ENCODE measurements at regions not wholly inside any gene's neighbourhood (a gene's known extent, or its start where the extent isn't known, plus 50 kb on each side); places are given as distances from the start of the nearest gene placed in this dataset.

- Mint-ChIP-seq H3K27ac (peak overlapping the region; percentile 78), H3K9me3 (no peaks in the 10 kb centered on the region), H3K4me1 (peaks cover 55% of the 10 kb centered on the region), H3K27me3 (ENCODE audit: low read depth, poor library complexity) (peaks cover 10% of the 10 kb centered on the region), H3K36me3 (ENCODE audit: low read depth) (no peaks in the 10 kb centered on the region), H3K4me3 (no peak overlapping the region)
- no peak for TF ChIP-seq CTCF (IDR thresholded peaks at IDR 0.05)
- no peak for DNase-seq
Measured at GRCh38 chr11:116509551-116509950, 263.2 kb downstream of the BUD13 start.

GRCh38 chr11:116507849-116508695 lies 264.7 kb downstream of the BUD13 start:
- Mint-ChIP-seq H3K27me3 (ENCODE audit: low read depth, poor library complexity) (peaks cover 14% of the 10 kb centered on the region), H3K4me1 (peaks cover 56% of the 10 kb centered on the region), H3K36me3 (ENCODE audit: low read depth) (no peaks in the 10 kb centered on the region), H3K27ac (no peak overlapping the region), H3K4me3 (no peak overlapping the region), H3K9me3 (no peaks in the 10 kb centered on the region)
- DNase-seq, result no peak
- TF ChIP-seq CTCF (IDR thresholded peaks at IDR 0.05), result no peak

DNA sequence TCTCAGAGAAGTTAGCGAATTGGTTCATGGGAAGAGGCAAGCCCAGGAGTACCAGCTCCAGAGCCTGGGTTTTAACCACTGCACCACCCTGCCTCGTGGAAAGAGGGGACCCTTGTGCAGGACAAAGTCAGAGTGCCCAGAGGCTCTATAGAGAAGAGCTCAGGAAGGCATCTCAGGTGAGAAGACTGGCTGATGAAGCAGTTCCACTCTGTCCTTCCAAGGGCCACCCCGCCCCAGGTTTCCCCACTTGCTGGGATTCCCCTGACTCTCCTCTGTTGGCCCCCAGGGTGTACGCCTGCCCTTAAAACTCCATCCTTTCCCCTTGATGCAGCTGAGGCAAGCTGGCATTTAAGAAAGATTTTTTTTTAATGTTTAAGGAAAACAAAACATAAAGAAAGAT lies 265.8 kb downstream of the BUD13 start:
- H3K27me3 Mint-ChIP-seq (ENCODE audit: low read depth, poor library complexity), result peaks cover 17% of the 10 kb centered on the region
- H3K36me3 Mint-ChIP-seq (ENCODE audit: low read depth), result no peaks in the 10 kb centered on the region
- TF ChIP-seq CTCF (IDR thresholded peaks at IDR 0.05), result no peak
- DNase-seq, result no peak
- peaks cover 58% of the 10 kb centered on the region for H3K4me1 Mint-ChIP-seq
- no peak overlapping the region for H3K4me3 Mint-ChIP-seq
- H3K27ac Mint-ChIP-seq, result no peak overlapping the region
- H3K9me3 Mint-ChIP-seq, result no peaks in the 10 kb centered on the region

GRCh38 chr11:116506263-116506825 lies 266.4 kb downstream of the BUD13 start:
- no peak for DNase-seq
- Mint-ChIP-seq H3K27me3 (ENCODE audit: low read depth, poor library complexity) (peaks cover 23% of the 10 kb centered on the region), H3K36me3 (ENCODE audit: low read depth) (no peaks in the 10 kb centered on the region), H3K9me3 (no peaks in the 10 kb centered on the region), H3K4me1 (peaks cover 62% of the 10 kb centered on the region), H3K27ac (no peak overlapping the region), H3K4me3 (no peak overlapping the region)
- no peak for TF ChIP-seq CTCF (IDR thresholded peaks at IDR 0.05)

DNA sequence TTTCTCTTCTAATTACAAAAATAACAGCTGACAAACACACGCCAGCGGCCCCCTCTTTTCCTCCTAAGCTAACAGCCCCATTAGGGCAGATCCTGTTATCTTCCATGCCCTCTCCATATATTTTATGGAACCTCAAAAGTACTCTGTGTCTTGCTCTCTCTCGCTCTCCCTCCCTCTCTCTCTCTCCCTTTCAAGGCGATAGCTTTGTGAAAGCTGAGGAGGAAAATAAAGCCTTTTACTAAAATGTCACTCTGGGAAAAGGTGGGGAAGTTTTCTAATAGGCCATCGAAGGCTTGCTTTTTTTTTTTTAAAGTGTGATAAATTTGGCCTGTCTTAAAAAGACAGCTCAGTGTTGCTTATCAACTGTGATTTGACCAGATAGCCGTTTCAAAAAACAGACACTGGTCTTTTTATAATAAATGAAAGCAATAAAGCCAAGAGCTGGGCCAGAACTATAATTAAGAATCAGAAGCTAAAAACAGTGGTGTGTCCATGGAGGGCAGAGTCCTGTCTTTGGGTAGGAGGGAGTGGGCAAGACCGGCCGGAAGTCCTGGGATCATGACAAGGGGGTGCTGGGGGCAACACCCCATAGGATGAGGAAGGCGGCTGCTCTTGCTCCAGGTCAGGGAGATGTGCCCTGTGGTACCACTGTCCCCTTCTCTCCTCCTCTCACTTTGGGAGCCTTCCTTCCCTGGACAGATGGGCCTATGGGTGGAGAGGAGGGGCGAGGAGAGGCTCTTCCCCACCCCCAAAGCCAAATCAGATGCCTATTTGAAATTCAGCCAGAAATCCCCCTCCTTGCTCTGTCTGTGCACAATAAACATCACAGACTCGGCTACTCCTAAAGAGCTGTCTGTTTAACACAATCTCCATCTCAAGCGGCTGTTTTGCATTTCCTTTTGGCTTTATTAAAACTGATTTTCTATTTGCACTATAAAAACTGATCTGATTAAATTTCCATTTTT lies 267.2 kb downstream of the BUD13 start:
- Mint-ChIP-seq H3K27ac (no peak overlapping the region), H3K27me3 (ENCODE audit: low read depth, poor library complexity) (peaks cover 29% of the 10 kb centered on the region), H3K9me3 (no peaks in the 10 kb centered on the region), H3K4me1 (peaks cover 63% of the 10 kb centered on the region), H3K4me3 (no peak overlapping the region), H3K36me3 (ENCODE audit: low read depth) (no peaks in the 10 kb centered on the region)
- TF ChIP-seq CTCF (IDR thresholded peaks at IDR 0.05), result no peak
- no peak for DNase-seq

All from nephron progenitor cell (in vitro differentiated cells).